GM12878 (cell line): ENCODE measurements at regions not wholly inside any gene's neighbourhood (a gene's known extent, or its start where the extent isn't known, plus 50 kb on each side); places are given as distances from the start of the nearest gene placed in this dataset.

Source experiments
- ATAC-seq: fragments of 200-7000 bp; cut with Tn5 transposase; 3 replicates; pipeline ENCODE4 v1.9.1; 2020; ENCODE audit warnings: mild to moderate bottlenecking, moderate library complexity
- BruUV-seq: library from RNA; stranded (reverse); fragments of 400-500 nt; replicated peaks from 2 replicates; lab custom pipeline; 2021; lab: Mats Ljungman, UMichigan
- CTCF ChIA-PET: fragments of 300-600 bp; sonication (Branson Sonifier 250); formaldehyde crosslinking; extraction: SDS; loops from one replicate; lab custom pipeline; 2021; ENCODE audit warnings: inconsistent platforms; lab: Yijun Ruan, JAX
- POLR2A ChIA-PET: fragments of 350-600 bp; formaldehyde crosslinking; extraction: SDS; loops from one replicate; lab custom pipeline; 2021; ENCODE audit warnings: inconsistent platforms; lab: Charles Lee
- RAD21 ChIA-PET: fragments of 300-600 bp; sonication (Branson Sonifier 250); formaldehyde crosslinking; loops from one replicate; lab custom pipeline; 2023; ENCODE audit warnings: antibody characterized with exemption; ENCODE audit not compliant: unreplicated experiment; lab: Charles Lee
- SMC1A ChIA-PET: fragments of 300-600 bp; sonication (Branson Sonifier 250); formaldehyde crosslinking; loops from one replicate; lab custom pipeline; 2023; ENCODE audit not compliant: unreplicated experiment, uncharacterized antibody; lab: Charles Lee
- DNase-seq: peaks from one replicate; pipeline ENCODE4 v3.0.0-alpha.2; 2011; ENCODE audit warnings: low read depth, low spot score
- FAIRE-seq: peaks from 3 replicates; lab custom pipeline; 2011; peaks lifted over from hg19 to GRCh38; lab: Jason Lieb, UNC
- H2AFZ ChIP-seq: 2 replicates; pipeline ENCODE4 v1.6.0; 2011; ENCODE audit warnings: low read depth, low read length, control low read depth; ENCODE audit not compliant: control insufficient read depth
- H3K27ac ChIP-seq: 2 replicates; pipeline ENCODE4 v1.5.1; 2011; ENCODE audit warnings: control low read depth; ENCODE audit not compliant: control insufficient read depth, insufficient read depth
- H3K27me3 ChIP-seq, 2 experiments: replicated peaks in 1 of 2; 2 replicates each; pipeline versions ENCODE4 v1.6.0 to v1.6.1; 2011; ENCODE audit warnings: low read length in 1 of 2; ENCODE audit not compliant: control insufficient read depth in 2 of 2, insufficient read depth in 2 of 2
- H3K36me3 ChIP-seq, 2 experiments: 2 replicates each; pipeline ENCODE4 v1.5.1; 2011; ENCODE audit warnings: low read length in 1 of 2; ENCODE audit not compliant: control insufficient read depth in 2 of 2, insufficient read depth in 2 of 2
- H3K4me1 ChIP-seq: 2 replicates; pipeline ENCODE4 v1.6.1; 2011; ENCODE audit warnings: mild to moderate bottlenecking, low read length, moderate library complexity, mixed read lengths; ENCODE audit not compliant: control insufficient read depth, insufficient read depth
- H3K4me2 ChIP-seq: 2 replicates; pipeline ENCODE4 v1.6.0; 2011; ENCODE audit warnings: control low read depth; ENCODE audit not compliant: control insufficient read depth, insufficient read depth
- H3K4me3 ChIP-seq: fragments of 200-600 bp; sonication (generic); 2 replicates; pipeline ENCODE4 v1.5.1; 2016
- H3K79me2 ChIP-seq: 2 replicates; pipeline ENCODE4 v1.6.0; 2011; ENCODE audit warnings: low read length; ENCODE audit not compliant: control insufficient read depth, insufficient read depth
- H3K9ac ChIP-seq: 2 replicates; pipeline ENCODE4 v1.8.0; 2011; ENCODE audit warnings: low read length, control low read depth, mixed read lengths; ENCODE audit not compliant: control insufficient read depth, insufficient read depth
- H3K9me3 ChIP-seq: replicated peaks from 3 replicates; pipeline ENCODE4 v1.5.1; 2011; ENCODE audit warnings: mild to moderate bottlenecking, low read length; ENCODE audit not compliant: control insufficient read depth, insufficient read depth
- H4K20me1 ChIP-seq: 2 replicates; pipeline ENCODE4 v1.6.0; 2011; ENCODE audit not compliant: control insufficient read depth, insufficient read depth
- BACH1 ChIP-seq: fragments of 450-650 bp; IDR thresholded peaks from 2 replicates; pipeline ENCODE4 v1.6.1; 2017; ENCODE audit warnings: mild to moderate bottlenecking, borderline replicate concordance
- CBX5 ChIP-seq: sonication (generic); IDR thresholded peaks from 2 replicates; pipeline ENCODE4 v1.6.1; 2016; ENCODE audit warnings: low read depth, moderate library complexity, mild to moderate bottlenecking, inconsistent platforms
- CHD1 ChIP-seq: IDR thresholded peaks from 2 replicates; pipeline ENCODE4 v1.6.1; 2012; ENCODE audit warnings: low read depth, low read length, improper control_type of control experiment
- DPF2 ChIP-seq: fragments of 450-650 bp; IDR thresholded peaks from 2 replicates; pipeline ENCODE4 v1.6.1; 2017; ENCODE audit warnings: mild to moderate bottlenecking
- EGR1 ChIP-seq, 2 experiments: IDR thresholded peaks; 1 replicate in 1 of 2; 2 replicates in 1 of 2; pipeline ENCODE4 v1.6.1; 2011 to 2012; ENCODE audit warnings: low read depth in 2 of 2, low read length in 2 of 2, borderline replicate concordance in 1 of 2, mild to moderate bottlenecking in 1 of 2, moderate library complexity in 1 of 2
- FOS ChIP-seq: IDR thresholded peaks from 3 replicates; pipeline ENCODE4 v1.6.1; 2011; ENCODE audit warnings: borderline replicate concordance; ENCODE audit not compliant: insufficient read length; ENCODE audit errors: extremely low read depth
- HDGF ChIP-seq: fragments of 450-650 bp; IDR thresholded peaks from 2 replicates; pipeline ENCODE4 v1.6.1; 2016; ENCODE audit warnings: antibody characterized with exemption
- MTA3 ChIP-seq: IDR thresholded peaks from 2 replicates; pipeline ENCODE4 v1.6.1; 2012; ENCODE audit warnings: low read length, inconsistent platforms, borderline replicate concordance
- NR2C1 ChIP-seq: fragments of 450-650 bp; IDR thresholded peaks from 2 replicates; pipeline ENCODE4 v1.6.1; 2017; ENCODE audit warnings: antibody characterized with exemption, mild to moderate bottlenecking, moderate library complexity
- PAX5 ChIP-seq: IDR thresholded peaks from 2 replicates; pipeline ENCODE4 v1.6.1; 2011; ENCODE audit warnings: low read depth, low read length, borderline replicate concordance
- POLR2AphosphoS2 ChIP-seq: IDR thresholded peaks from 2 replicates; pipeline ENCODE4 v1.6.1; 2011; ENCODE audit warnings: low read depth, mild to moderate bottlenecking, low read length, improper control_type of control experiment, moderate library complexity
- RELA ChIP-seq: fragments of 450-650 bp; IDR thresholded peaks from 2 replicates; pipeline ENCODE4 v1.8.0; 2014; ENCODE audit warnings: borderline replicate concordance; ENCODE audit not compliant: partially characterized antibody
- SP1 ChIP-seq: IDR thresholded peaks from one replicate; pipeline ENCODE4 v1.6.1; 2011; ENCODE audit warnings: low read depth, low read length
- TCF3 ChIP-seq: IDR thresholded peaks from 2 replicates; pipeline ENCODE4 v1.6.1; 2012; ENCODE audit warnings: low read depth, mild to moderate bottlenecking, low read length, borderline replicate concordance; ENCODE audit not compliant: insufficient read depth
- WGBS: methylation state at CpG from one replicate; pipeline ENCODE4 v1.1.6; 2016; ENCODE audit warnings: low lambda C conversion rate; ENCODE audit not compliant: insufficient replicate concordance, insufficient coverage; ENCODE audit errors: missing lambda C conversion rate; 5-methylcytosine and 5-hydroxymethylcytosine counted together
- in situ Hi-C: fragments of 300-500 bp; cut with MboI; formaldehyde crosslinking; loops from 9 replicates; pipeline ENCODE4 v1.14.3; 2018; ENCODE audit warnings: mixed read lengths
- intact Hi-C: fragments of 100-400 bp; cut with micrococcal nuclease; formaldehyde crosslinking; loops from one replicate; pipeline ENCODE4 v1.14.2; 2022; ENCODE audit not compliant: unreplicated experiment

DNA sequence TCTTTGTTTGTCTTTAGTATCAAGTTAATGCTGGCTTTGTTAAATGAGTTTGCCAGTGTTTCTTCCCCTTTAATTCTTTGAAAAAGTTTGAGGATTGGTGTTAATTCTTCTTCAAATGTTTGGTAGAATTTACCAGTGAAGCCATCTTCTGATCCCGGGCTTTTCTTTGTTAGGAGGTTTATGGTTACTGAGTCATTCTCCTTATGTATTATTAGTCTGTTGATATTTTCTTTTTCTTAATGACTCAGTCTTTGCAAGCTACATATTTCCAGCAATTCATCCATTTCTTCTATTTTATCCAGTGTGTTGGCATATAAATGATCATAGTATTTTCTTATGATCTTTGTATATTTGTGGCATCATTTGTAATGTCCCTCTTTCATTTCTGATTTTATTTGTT, 74.5 kb upstream of the SPINK5 start:
- WGBS, result 63% methylated on average over 1 of the region's 1 CpG
- Histone ChIP-seq H3K79me2 (no peaks in the 10 kb centered on the region), H3K4me1 (no peaks in the 10 kb centered on the region), H3K36me3 (no peaks in the 10 kb centered on the region), H3K4me3 (no peak overlapping the region), H3K27ac (no peak overlapping the region), H2AFZ (no peak overlapping the region), H4K20me1 (no peaks in the 10 kb centered on the region), H3K4me2 (no peak overlapping the region), H3K9ac (no peak overlapping the region), H3K27me3 (no peaks in the 10 kb centered on the region), H3K9me3 (no peaks in the 10 kb centered on the region)
- CTCF ChIA-PET, result interaction anchor here (0.9 kb wide), 1 partner anchor 38 kb away, joined by 3 read pairs; no protein-coding TSS in a partner anchor
- POLR2A ChIA-PET, result no interaction called here
- no peak for ATAC-seq
- DNase-seq, result no peak
- intact Hi-C loops, result no loop called here
- TF ChIP-seq CHD1 (no peak), BACH1 (no peak), RELA (no peak), DPF2 (no peak), POLR2AphosphoS2 (no peak), PAX5 (no peak), HDGF (no peak), MTA3 (no peak), CBX5 (no peak), TCF3 (no peak), FOS (no peak), NR2C1 (no peak), EGR1 (IDR thresholded peaks at IDR 0.05; ENCODE audit: borderline replicate concordance in 1 of 2, low read depth in 2 of 2, low read length in 2 of 2) (no peak), SP1 (no peak)
- SMC1A ChIA-PET, result no interaction called here
- FAIRE-seq, result no peak
- BruUV-seq, result no TSS peak
- in situ Hi-C loops, result no loop called here
- RAD21 ChIA-PET, result no interaction called here
